Smooth muscle cell (in vitro differentiated cells): ENCODE measurements at regions not wholly inside any gene's neighbourhood (a gene's known extent, or its start where the extent isn't known, plus 50 kb on each side); places are given as distances from the start of the nearest gene placed in this dataset.

ENCODE experiments used
- DNase-seq: peaks from one replicate; lab custom pipeline; 2025; ENCODE audit not compliant: unreplicated experiment; lab: John Stamatoyannopoulos, UW
- H2AFZ ChIP-seq: fragments of 200-600 bp; sonication (generic); 2 replicates; pipeline ENCODE4 v1.6.0; 2016; ENCODE audit warnings: antibody characterized with exemption, low read depth, mild to moderate bottlenecking
- H3F3A ChIP-seq: fragments of 200-600 bp; sonication (generic); 2 replicates; pipeline ENCODE4 v1.6.0; 2017; ENCODE audit warnings: antibody characterized with exemption, low read depth
- H3K27ac ChIP-seq: fragments of 200-600 bp; sonication (generic); 2 replicates; pipeline ENCODE4 v1.5.1; 2016; ENCODE audit warnings: low read depth, mild to moderate bottlenecking
- H3K27me3 ChIP-seq: fragments of 200-600 bp; sonication (generic); 2 replicates; pipeline ENCODE4 v1.6.1; 2016; ENCODE audit warnings: low read depth, mild to moderate bottlenecking
- H3K36me3 ChIP-seq: fragments of 200-600 bp; sonication (generic); 2 replicates; pipeline ENCODE4 v1.5.1; 2016; ENCODE audit warnings: low read depth
- H3K4me1 ChIP-seq: fragments of 200-600 bp; sonication (generic); 2 replicates; pipeline ENCODE4 v1.5.1; 2016; ENCODE audit warnings: low read depth
- H3K4me2 ChIP-seq: fragments of 200-600 bp; sonication (generic); 2 replicates; pipeline ENCODE4 v1.6.0; 2016; ENCODE audit warnings: mild to moderate bottlenecking
- H3K4me3 ChIP-seq: fragments of 200-600 bp; sonication (generic); 2 replicates; pipeline ENCODE4 v1.5.1; 2016; ENCODE audit warnings: mild to moderate bottlenecking
- H3K79me2 ChIP-seq: fragments of 200-600 bp; sonication (generic); 2 replicates; pipeline ENCODE4 v1.6.0; 2016; ENCODE audit warnings: low read depth, mild to moderate bottlenecking
- H3K9ac ChIP-seq: fragments of 200-600 bp; sonication (generic); 2 replicates; pipeline ENCODE4 v1.6.0; 2016; ENCODE audit warnings: low read depth
- H3K9me3 ChIP-seq: fragments of 200-600 bp; sonication (generic); replicated peaks from 2 replicates; pipeline ENCODE4 v1.5.1; 2016; ENCODE audit warnings: low read depth
- H4K20me1 ChIP-seq: fragments of 200-600 bp; sonication (generic); 2 replicates; pipeline ENCODE4 v1.6.0; 2016; ENCODE audit warnings: low read depth
- WGBS: methylation state at CpG from one replicate; pipeline ENCODE4 v1.1.7; 2016; ENCODE audit warnings: low lambda C conversion rate; 5-methylcytosine and 5-hydroxymethylcytosine counted together
- TF ChIP-seq, protein P1 (sequence below): fragments of 200-600 bp; sonication (generic); IDR thresholded peaks from 2 replicates; pipeline ENCODE4 v1.5.1; 2017; ENCODE audit warnings: borderline replicate concordance, mild to moderate bottlenecking, antibody characterized with exemption; ENCODE audit not compliant: insufficient read depth, poor library complexity, severe bottlenecking

DNA sequence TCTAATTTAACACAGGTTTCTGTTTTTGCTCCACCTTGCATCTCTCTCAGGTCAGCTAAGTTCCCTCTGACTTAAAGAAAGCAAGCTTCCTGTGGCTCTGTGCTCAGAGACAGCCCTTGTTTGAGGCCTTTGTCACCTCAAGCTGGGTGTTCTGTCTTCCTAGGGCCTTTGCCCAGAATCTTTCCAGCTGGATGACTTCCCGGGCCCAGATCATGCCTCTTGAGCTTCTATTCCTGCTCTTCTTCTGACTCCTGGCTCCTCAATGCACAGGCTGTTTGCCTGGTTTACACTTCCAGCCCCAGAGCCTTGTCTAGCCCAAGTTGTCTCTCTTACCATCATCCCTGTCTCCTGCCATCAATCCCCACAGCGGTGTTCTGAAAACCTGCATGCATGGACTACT lies 300.6 kb downstream of the VPS13C start:
- H3K27ac ChIP-seq = no peak overlapping the region
- peaks cover 2% of the 10 kb centered on the region for H3K4me1 ChIP-seq
- no peaks in the 10 kb centered on the region for H4K20me1 ChIP-seq
- DNase-seq = no peak
- 95% methylated on average over 2 of the region's 2 CpGs for WGBS
- no peaks in the 10 kb centered on the region for H3F3A ChIP-seq
- H3K79me2 ChIP-seq = no peaks in the 10 kb centered on the region
- H3K9me3 ChIP-seq = no peaks in the 10 kb centered on the region
- H3K4me3 ChIP-seq = no peak overlapping the region
- H3K27me3 ChIP-seq = peaks cover 6% of the 10 kb centered on the region
- H3K4me2 ChIP-seq = no peak overlapping the region
- TF ChIP-seq, protein P1, sequence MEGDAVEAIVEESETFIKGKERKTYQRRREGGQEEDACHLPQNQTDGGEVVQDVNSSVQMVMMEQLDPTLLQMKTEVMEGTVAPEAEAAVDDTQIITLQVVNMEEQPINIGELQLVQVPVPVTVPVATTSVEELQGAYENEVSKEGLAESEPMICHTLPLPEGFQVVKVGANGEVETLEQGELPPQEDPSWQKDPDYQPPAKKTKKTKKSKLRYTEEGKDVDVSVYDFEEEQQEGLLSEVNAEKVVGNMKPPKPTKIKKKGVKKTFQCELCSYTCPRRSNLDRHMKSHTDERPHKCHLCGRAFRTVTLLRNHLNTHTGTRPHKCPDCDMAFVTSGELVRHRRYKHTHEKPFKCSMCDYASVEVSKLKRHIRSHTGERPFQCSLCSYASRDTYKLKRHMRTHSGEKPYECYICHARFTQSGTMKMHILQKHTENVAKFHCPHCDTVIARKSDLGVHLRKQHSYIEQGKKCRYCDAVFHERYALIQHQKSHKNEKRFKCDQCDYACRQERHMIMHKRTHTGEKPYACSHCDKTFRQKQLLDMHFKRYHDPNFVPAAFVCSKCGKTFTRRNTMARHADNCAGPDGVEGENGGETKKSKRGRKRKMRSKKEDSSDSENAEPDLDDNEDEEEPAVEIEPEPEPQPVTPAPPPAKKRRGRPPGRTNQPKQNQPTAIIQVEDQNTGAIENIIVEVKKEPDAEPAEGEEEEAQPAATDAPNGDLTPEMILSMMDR = no peak
- no peaks in the 10 kb centered on the region for H3K36me3 ChIP-seq
- H3K9ac ChIP-seq = no peak overlapping the region
- no peak overlapping the region for H2AFZ ChIP-seq

- Histone ChIP-seq H3K36me3 (no peaks in the 10 kb centered on the region), H3K4me2 (no peak overlapping the region), H3K9ac (no peak overlapping the region), H4K20me1 (no peaks in the 10 kb centered on the region), H3K4me1 (no peaks in the 10 kb centered on the region), H2AFZ (peak overlapping the region; percentile 24), H3F3A (no peaks in the 10 kb centered on the region), H3K4me3 (no peak overlapping the region), H3K9me3 (no peaks in the 10 kb centered on the region), H3K27ac (no peak overlapping the region), H3K27me3 (peaks cover 6% of the 10 kb centered on the region), H3K79me2 (no peaks in the 10 kb centered on the region)
- TF ChIP-seq, protein P1 = no peak
- 70% methylated on average over 4 of the region's 4 CpGs for WGBS
- no peak for DNase-seq
These were observed 304.0 kb downstream of the VPS13C start for GRCh38 chr15:61756071-61756820.

DNA sequence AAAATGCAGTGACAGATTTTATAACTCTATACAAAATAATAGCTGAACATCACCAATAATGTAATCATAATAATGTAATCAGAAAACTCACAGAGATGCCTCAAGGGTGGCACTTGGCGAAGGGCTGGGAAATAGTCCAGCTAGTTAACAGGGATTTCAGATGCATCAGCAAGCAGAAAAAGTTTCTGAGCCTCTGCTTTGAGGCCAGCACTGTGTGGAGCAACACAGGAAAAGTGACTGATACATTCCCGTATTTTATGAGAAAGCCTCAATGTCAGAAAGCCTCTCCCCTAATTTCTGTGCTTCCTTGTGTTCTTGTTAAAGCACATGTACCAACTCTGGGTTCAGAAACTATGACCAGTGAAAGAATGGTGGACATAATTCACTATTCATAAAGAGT lies 304.8 kb downstream of the VPS13C start:
- Histone ChIP-seq H3K4me1 (no peaks in the 10 kb centered on the region), H3K79me2 (no peaks in the 10 kb centered on the region), H3K27me3 (peaks cover 6% of the 10 kb centered on the region), H2AFZ (peak overlapping the region; percentile 24), H3K4me2 (no peak overlapping the region), H3K36me3 (no peaks in the 10 kb centered on the region), H3K4me3 (no peak overlapping the region), H4K20me1 (no peaks in the 10 kb centered on the region), H3F3A (no peaks in the 10 kb centered on the region), H3K27ac (no peak overlapping the region), H3K9ac (no peak overlapping the region), H3K9me3 (no peaks in the 10 kb centered on the region)
- 41% methylated on average over 2 of the region's 2 CpGs for WGBS
- no peak for DNase-seq
- TF ChIP-seq, protein P1 = no peak
